Endothelial cell of umbilical vein (primary cell): ENCODE measurements at regions not wholly inside any gene's neighbourhood (a gene's known extent, or its start where the extent isn't known, plus 50 kb on each side); places are given as distances from the start of the nearest gene placed in this dataset.

ENCODE experiments used
- BruUV-seq: library from RNA; stranded (reverse); fragments of 400-500 nt; replicated peaks from 2 replicates; lab custom pipeline; 2021; lab: Mats Ljungman, UMichigan
- CTCF ChIA-PET: fragments of 300-600, 350-600 bp; sonication (Branson Sonifier 250); formaldehyde crosslinking; loops from one replicate; lab custom pipeline; 2021; ENCODE audit warnings: antibody characterized with exemption, inconsistent platforms; lab: Charles Lee
- POLR2A ChIA-PET: fragments of 300-600, 350-600 bp; sonication (Branson Sonifier 250); formaldehyde crosslinking; loops from one replicate; lab custom pipeline; 2021; ENCODE audit warnings: antibody characterized with exemption, inconsistent platforms; lab: Charles Lee
- DNase-seq: peaks from one replicate; pipeline ENCODE4 v3.0.0-alpha.2; 2011; ENCODE audit warnings: low read depth, low spot score
- FAIRE-seq: peaks from 2 replicates; lab custom pipeline; 2011; peaks lifted over from hg19 to GRCh38; lab: Jason Lieb, UNC
- H2AFZ ChIP-seq: 2 replicates; pipeline ENCODE4 v1.6.0; 2012; ENCODE audit warnings: low read depth, low read length, control low read depth, inconsistent platforms
- H3K27ac ChIP-seq: 2 replicates; pipeline ENCODE4 v1.5.1; 2011; ENCODE audit warnings: low read depth, mild to moderate bottlenecking, control low read depth, low read length, moderate library complexity; ENCODE audit not compliant: insufficient read depth
- H3K27me3 ChIP-seq, 2 experiments: 2 replicates each; pipeline versions ENCODE4 v1.6.0 to v1.6.1; 2011; ENCODE audit warnings: low read length in 2 of 2, mixed read lengths in 1 of 2; ENCODE audit not compliant: control insufficient read depth in 2 of 2, insufficient read depth in 2 of 2
- H3K36me3 ChIP-seq, 2 experiments: 2 replicates in 1 of 2; 3 replicates in 1 of 2; pipeline ENCODE4 v1.5.1; 2011; ENCODE audit warnings: low read length in 2 of 2, mild to moderate bottlenecking in 1 of 2, moderate library complexity in 1 of 2; ENCODE audit not compliant: control insufficient read depth in 2 of 2, insufficient read depth in 2 of 2; ENCODE audit errors: extremely low read depth in 1 of 2
- H3K4me1 ChIP-seq: 3 replicates; pipeline ENCODE4 v1.5.1; 2011; ENCODE audit warnings: mild to moderate bottlenecking, low read length; ENCODE audit not compliant: control insufficient read depth, insufficient read depth; ENCODE audit errors: extremely low read depth
- H3K4me2 ChIP-seq: 2 replicates; pipeline ENCODE4 v1.6.1; 2011; ENCODE audit warnings: low read length, control low read depth, mixed read lengths; ENCODE audit not compliant: insufficient read depth
- H3K4me3 ChIP-seq, 3 experiments: fragments of 200-600 bp in 1 of 3; sonication (generic), shearing (Covaris generic) in 1 of 3; replicated peaks in 1 of 3; 2 replicates each; pipeline ENCODE4 v1.5.1; 2011 to 2016; ENCODE audit warnings: control low read depth in 3 of 3, low read length in 3 of 3, mild to moderate bottlenecking in 2 of 3, inconsistent platforms in 1 of 3, low read depth in 1 of 3, moderate library complexity in 1 of 3; ENCODE audit not compliant: insufficient read depth in 1 of 3
- H3K79me2 ChIP-seq: 2 replicates; pipeline ENCODE4 v1.6.0; 2012; ENCODE audit warnings: low read length, inconsistent platforms; ENCODE audit not compliant: control insufficient read depth, insufficient read depth
- H3K9ac ChIP-seq: replicated peaks from 2 replicates; pipeline ENCODE3; 2011; ENCODE audit warnings: low read length, control low read depth; ENCODE audit not compliant: insufficient read depth; ENCODE audit errors: extremely low read depth
- H3K9me1 ChIP-seq: replicated peaks from 3 replicates; pipeline ENCODE4 v1.6.0; 2011; ENCODE audit warnings: mild to moderate bottlenecking, low read length; ENCODE audit not compliant: control insufficient read depth, insufficient read depth; ENCODE audit errors: extremely low read depth
- H3K9me3 ChIP-seq: replicated peaks from 2 replicates; pipeline ENCODE4 v1.5.1; 2012; ENCODE audit warnings: low read length, inconsistent platforms; ENCODE audit not compliant: control insufficient read depth, insufficient read depth
- H4K20me1 ChIP-seq: replicated peaks from 2 replicates; pipeline ENCODE3; 2011; ENCODE audit warnings: mild to moderate bottlenecking, low read length; ENCODE audit not compliant: control insufficient read depth, insufficient read depth; ENCODE audit errors: extremely low read depth
- CTCF ChIP-seq, 2 donors: IDR thresholded peaks; 1 replicate in 1 of 2; 2 replicates in 1 of 2; pipeline ENCODE4 v1.5.1; 2011; ENCODE audit warnings: low read length in 2 of 2, mild to moderate bottlenecking in 2 of 2, moderate library complexity in 2 of 2, control low read depth in 1 of 2, inconsistent platforms in 1 of 2, low read depth in 1 of 2; ENCODE audit not compliant: insufficient read depth in 1 of 2; ENCODE audit errors: extremely low read depth in 1 of 2
- EZH2 ChIP-seq: IDR thresholded peaks from 2 replicates; pipeline ENCODE4 v1.6.1; 2012; ENCODE audit warnings: borderline replicate concordance, low read depth, mild to moderate bottlenecking, moderate library complexity, low read length, inconsistent platforms; ENCODE audit not compliant: severe bottlenecking
- FOS ChIP-seq: IDR thresholded peaks from 2 replicates; pipeline ENCODE4 v1.6.1; 2011; ENCODE audit warnings: mild to moderate bottlenecking, low read length, moderate library complexity, borderline replicate concordance; ENCODE audit not compliant: insufficient read depth
- GATA2 ChIP-seq: IDR thresholded peaks from 2 replicates; pipeline ENCODE4 v1.7.0; 2011; ENCODE audit warnings: low read depth, mild to moderate bottlenecking, moderate library complexity, mixed read lengths, low read length; ENCODE audit not compliant: insufficient read length, insufficient read depth
- JUN ChIP-seq: IDR thresholded peaks from 2 replicates; pipeline ENCODE4 v1.6.1; 2011; ENCODE audit warnings: borderline replicate concordance, low read depth; ENCODE audit not compliant: insufficient read length, insufficient read depth
- MYC ChIP-seq: IDR thresholded peaks from one replicate; pipeline ENCODE4 v1.6.1; 2011; ENCODE audit warnings: mild to moderate bottlenecking, low read depth, low read length
- POLR2AphosphoS5 ChIP-seq: IDR thresholded peaks from 2 replicates; pipeline ENCODE4 v1.6.1; 2012; ENCODE audit warnings: low read depth, mild to moderate bottlenecking, control low read depth, low read length, moderate library complexity; ENCODE audit not compliant: insufficient read depth
- dilution Hi-C: fragments of 300-500 bp; cut with MboI; formaldehyde crosslinking; loops from one replicate; pipeline ENCODE4 v1.15.0; 2019; ENCODE audit warnings: low sequenced_read_pairs; ENCODE audit not compliant: extremely low pct_ligation_motif_present
- intact Hi-C: fragments of 100-400 bp; cut with micrococcal nuclease; formaldehyde crosslinking; loops from one replicate; pipeline ENCODE4 v1.10.0; 2022
- TF ChIP-seq, protein P1 (sequence below): IDR thresholded peaks from 2 replicates; pipeline ENCODE4 v1.6.1; 2011; ENCODE audit not compliant: insufficient read depth, insufficient read length

DNA sequence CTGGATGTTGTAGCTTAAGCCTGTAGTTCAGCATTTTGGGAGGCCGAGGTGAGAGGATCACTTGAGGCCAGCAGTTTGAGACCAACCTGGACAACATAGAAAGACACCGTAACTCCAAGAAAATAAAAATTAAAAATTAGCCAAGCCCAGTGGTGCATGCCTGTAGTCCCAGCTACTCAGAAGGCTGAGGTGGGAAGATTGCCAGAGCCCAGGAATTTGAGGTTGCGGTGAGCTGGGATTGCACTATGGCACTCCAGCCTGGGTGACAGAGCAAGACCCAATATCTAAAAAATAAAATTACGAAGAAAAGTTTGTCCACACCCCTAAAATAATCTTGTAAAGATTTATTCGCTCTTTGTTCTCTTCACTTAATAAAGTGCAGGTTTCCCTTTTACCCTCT is 951.0 kb downstream of the TYW1 start:
- dilution Hi-C loops, result no loop called here
- Histone ChIP-seq H3K4me1 (no peaks in the 10 kb centered on the region), H2AFZ (no peak overlapping the region), H3K36me3 (no peaks in the 10 kb centered on the region), H3K9me1 (no peaks in the 10 kb centered on the region), H3K9ac (no peak overlapping the region), H3K4me3 (no peak overlapping the region), H3K79me2 (no peaks in the 10 kb centered on the region), H3K9me3 (peaks cover 4% of the 10 kb centered on the region), H3K4me2 (no peak overlapping the region), H3K27me3 (no peaks in the 10 kb centered on the region), H3K27ac (no peak overlapping the region), H4K20me1 (no peaks in the 10 kb centered on the region)
- DNase-seq, result no peak
- intact Hi-C loops, result no loop called here
- CTCF ChIA-PET, result no interaction called here
- BruUV-seq, result no TSS peak
- TF ChIP-seq JUN (no peak), FOS (no peak), CTCF (IDR thresholded peaks at IDR 0.05; ENCODE audit: extremely low read depth in 1 of 2, insufficient read depth in 1 of 2, low read depth in 1 of 2, low read length in 2 of 2) (no peak), GATA2 (no peak), MYC (no peak), EZH2 (no peak), POLR2AphosphoS5 (no peak)
- TF ChIP-seq, protein P1, sequence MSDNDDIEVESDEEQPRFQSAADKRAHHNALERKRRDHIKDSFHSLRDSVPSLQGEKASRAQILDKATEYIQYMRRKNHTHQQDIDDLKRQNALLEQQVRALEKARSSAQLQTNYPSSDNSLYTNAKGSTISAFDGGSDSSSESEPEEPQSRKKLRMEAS, result no peak
- POLR2A ChIA-PET, result no interaction called here
- no peak for FAIRE-seq
